Glutamatergic neuron (in vitro differentiated cells): ENCODE measurements at regions not wholly inside any gene's neighbourhood (a gene's known extent, or its start where the extent isn't known, plus 50 kb on each side); places are given as distances from the start of the nearest gene placed in this dataset.

Experiments
- DNase-seq: peaks from one replicate; pipeline ENCODE4 v3.0.0; 2022
- H3K27ac Mint-ChIP-seq: one replicate; pipeline ENCODE4 v1.8.0; 2020; ENCODE audit warnings: mild to moderate bottlenecking, mixed read lengths, inconsistent platforms; ENCODE audit not compliant: unreplicated experiment
- H3K27me3 Mint-ChIP-seq: one replicate; pipeline ENCODE4 v1.8.0; 2020; ENCODE audit warnings: mild to moderate bottlenecking, moderate library complexity, mixed read lengths, inconsistent platforms; ENCODE audit not compliant: unreplicated experiment
- H3K36me3 Mint-ChIP-seq: one replicate; pipeline ENCODE4 v1.8.0; 2020; ENCODE audit warnings: mild to moderate bottlenecking, mixed read lengths, inconsistent platforms; ENCODE audit not compliant: unreplicated experiment
- H3K4me1 Mint-ChIP-seq: one replicate; pipeline ENCODE4 v1.8.0; 2020; ENCODE audit warnings: mild to moderate bottlenecking, low read depth, mixed read lengths, inconsistent platforms; ENCODE audit not compliant: unreplicated experiment
- H3K4me3 Mint-ChIP-seq: one replicate; pipeline ENCODE4 v1.8.0; 2020; ENCODE audit warnings: mild to moderate bottlenecking, mixed read lengths, inconsistent platforms; ENCODE audit not compliant: unreplicated experiment
- H3K9me3 Mint-ChIP-seq: one replicate; pipeline ENCODE4 v1.8.0; 2020; ENCODE audit warnings: mild to moderate bottlenecking, moderate library complexity, mixed read lengths, inconsistent platforms; ENCODE audit not compliant: unreplicated experiment
- CTCF ChIP-seq: fragments of 200-600 bp; sonication (generic); IDR thresholded peaks from one replicate; pipeline ENCODE4 v1.5.0; 2021; ENCODE audit not compliant: partially characterized antibody, unreplicated experiment

DNA sequence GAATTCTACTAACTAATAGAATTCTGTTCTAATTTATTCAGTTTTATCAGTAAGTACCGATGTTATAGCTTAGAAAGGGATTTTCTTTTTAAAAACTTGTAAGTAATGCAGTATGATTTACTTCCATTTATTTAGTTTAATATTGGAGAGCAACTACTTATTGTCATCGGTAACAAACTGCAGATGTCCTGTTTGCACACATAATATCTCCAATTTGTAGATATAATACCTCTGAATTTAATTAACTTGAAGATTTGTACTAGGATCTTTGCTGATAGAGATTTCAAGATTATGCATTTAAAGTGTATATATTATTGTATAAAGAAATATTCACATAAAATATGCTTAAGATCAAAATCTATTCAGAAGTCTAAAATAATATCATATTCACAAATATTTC is 356.7 kb downstream of the PCDH17 start:
- Mint-ChIP-seq H3K36me3 (no peaks in the 10 kb centered on the region), H3K27me3 (no peaks in the 10 kb centered on the region), H3K9me3 (no peaks in the 10 kb centered on the region), H3K4me1 (peaks cover 4% of the 10 kb centered on the region), H3K27ac (no peak overlapping the region), H3K4me3 (no peak overlapping the region)
- no peak for DNase-seq
- TF ChIP-seq CTCF: no peak

GRCh38 chr13:57991041-57991440 is 359.5 kb downstream of the PCDH17 start:
- TF ChIP-seq CTCF: no peak
- Mint-ChIP-seq H3K4me3 (no peak overlapping the region), H3K4me1 (peaks cover 4% of the 10 kb centered on the region), H3K27me3 (no peaks in the 10 kb centered on the region), H3K9me3 (no peaks in the 10 kb centered on the region), H3K27ac (no peak overlapping the region), H3K36me3 (no peaks in the 10 kb centered on the region)
- no peak for DNase-seq

DNA sequence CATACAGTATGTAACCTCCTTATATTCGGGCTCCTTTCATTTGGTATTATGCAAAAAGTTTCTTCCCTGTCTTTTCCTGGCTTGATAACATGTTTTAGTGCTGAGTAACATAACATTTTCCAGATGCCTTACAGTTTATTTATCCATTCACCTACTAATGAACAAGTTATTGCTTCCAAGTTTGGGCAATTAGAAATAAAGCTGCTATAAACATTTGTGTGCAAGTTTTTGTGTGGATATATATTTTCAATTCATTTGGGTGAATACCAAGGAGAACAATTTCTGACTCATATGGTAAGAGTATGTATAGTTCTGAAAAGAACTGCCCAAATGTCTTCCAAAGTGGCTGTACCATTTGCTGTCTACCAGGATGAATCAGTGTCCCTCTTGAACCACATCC is 360.9 kb downstream of the PCDH17 start:
- H3K36me3 Mint-ChIP-seq: no peaks in the 10 kb centered on the region
- TF ChIP-seq CTCF: no peak
- no peak overlapping the region for H3K4me3 Mint-ChIP-seq
- no peaks in the 10 kb centered on the region for H3K27me3 Mint-ChIP-seq
- H3K4me1 Mint-ChIP-seq: peaks cover 4% of the 10 kb centered on the region
- DNase-seq: no peak
- H3K27ac Mint-ChIP-seq: no peak overlapping the region
- no peaks in the 10 kb centered on the region for H3K9me3 Mint-ChIP-seq

DNA sequence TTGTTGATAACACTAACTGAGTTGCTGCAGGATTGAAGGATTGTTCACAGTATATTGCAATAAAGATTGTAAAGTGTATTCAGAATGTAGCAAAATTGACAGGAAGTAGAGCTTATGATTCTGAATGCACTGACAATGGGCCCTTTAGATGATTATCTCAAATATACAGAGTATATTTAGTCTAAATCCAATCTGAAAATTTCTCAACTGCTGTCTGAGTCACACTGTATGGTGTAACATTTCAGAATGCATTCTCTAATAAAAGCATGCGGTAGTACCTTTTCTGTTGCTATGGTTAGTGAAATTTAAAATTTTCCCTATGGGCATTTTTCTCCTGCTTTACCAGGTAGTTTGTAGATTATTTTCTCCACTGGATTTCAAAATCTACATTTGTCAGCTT is 365.2 kb downstream of the PCDH17 start:
- peaks cover 2% of the 10 kb centered on the region for H3K9me3 Mint-ChIP-seq
- no peak for TF ChIP-seq CTCF
- H3K4me1 Mint-ChIP-seq: no peaks in the 10 kb centered on the region
- peaks cover 4% of the 10 kb centered on the region for H3K36me3 Mint-ChIP-seq
- DNase-seq: no peak
- no peak overlapping the region for H3K27ac Mint-ChIP-seq
- H3K4me3 Mint-ChIP-seq: no peak overlapping the region
- H3K27me3 Mint-ChIP-seq: peaks cover 1% of the 10 kb centered on the region

- TF ChIP-seq CTCF: no peak
- no peaks in the 10 kb centered on the region for H3K27me3 Mint-ChIP-seq
- H3K4me3 Mint-ChIP-seq: no peak overlapping the region
- H3K36me3 Mint-ChIP-seq: no peaks in the 10 kb centered on the region
- no peak overlapping the region for H3K27ac Mint-ChIP-seq
- H3K4me1 Mint-ChIP-seq: no peaks in the 10 kb centered on the region
- DNase-seq: no peak
- H3K9me3 Mint-ChIP-seq: no peaks in the 10 kb centered on the region
Measured at GRCh38 chr13:58004751-58005150, 373.2 kb downstream of the PCDH17 start.
